ES-I3 (cell line): ENCODE measurements at regions not wholly inside any gene's neighbourhood (a gene's known extent, or its start where the extent isn't known, plus 50 kb on each side); places are given as distances from the start of the nearest gene placed in this dataset.

Experiments
- H3K36me3 ChIP-seq: 2 replicates; pipeline ENCODE4 v1.6.1; 2013; ENCODE audit warnings: mild to moderate bottlenecking, low read length, control low read depth, moderate library complexity; ENCODE audit not compliant: insufficient read depth
- H3K4me1 ChIP-seq: 2 replicates; pipeline ENCODE4 v1.6.1; 2013; ENCODE audit warnings: mild to moderate bottlenecking, control low read depth, low read length; ENCODE audit not compliant: insufficient read depth
- H3K9ac ChIP-seq: 2 replicates; pipeline ENCODE4 v1.6.1; 2013; ENCODE audit warnings: low read depth, mild to moderate bottlenecking, low read length, moderate library complexity
- H3K9me3 ChIP-seq: 2 replicates; pipeline ENCODE4 v1.6.1; 2013; ENCODE audit warnings: mild to moderate bottlenecking, low read length, moderate library complexity; ENCODE audit not compliant: control insufficient read depth, insufficient read depth

DNA sequence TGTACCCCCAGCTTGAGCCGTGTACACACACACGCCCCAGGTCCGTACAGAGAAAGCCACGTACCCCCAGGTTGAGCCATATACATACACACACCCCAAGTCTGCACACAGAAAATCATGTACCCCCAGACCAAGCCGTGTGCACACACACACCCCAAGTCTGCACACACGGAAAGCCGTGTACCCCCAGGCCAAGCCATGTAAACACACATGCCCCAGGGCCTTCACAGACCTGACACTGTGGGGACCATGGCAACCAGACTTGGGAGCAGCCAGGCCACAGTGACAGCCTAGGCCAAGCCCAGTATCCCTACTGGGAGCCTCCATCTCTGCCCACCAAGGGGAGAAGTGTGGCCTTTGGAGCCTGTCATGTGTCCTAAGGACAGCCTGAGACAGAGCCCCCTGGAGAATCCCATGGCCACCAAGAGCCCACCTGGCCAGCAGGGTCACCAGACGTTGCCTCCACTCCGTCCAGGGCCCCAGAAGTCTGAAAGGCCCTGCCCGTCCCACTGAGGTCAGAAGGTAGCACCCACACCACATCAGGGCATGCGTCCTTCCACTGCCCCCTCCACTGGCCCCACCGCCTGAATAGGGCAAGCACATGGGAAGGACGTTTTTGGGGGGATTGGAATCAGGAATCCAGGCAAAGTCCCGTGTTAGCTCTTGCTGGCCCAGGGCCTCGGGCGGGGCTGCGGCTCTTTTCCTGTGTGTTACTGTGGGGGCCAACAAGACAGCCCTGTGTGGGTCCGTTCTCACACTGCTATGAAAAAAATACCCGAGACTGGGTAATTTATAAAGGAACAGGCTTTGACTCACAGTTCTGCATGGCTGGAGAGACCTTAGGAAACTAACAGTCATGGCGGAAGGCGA is 636.7 kb downstream of the TBC1D22A start:
- no peak overlapping the region for H3K9ac ChIP-seq
- no peaks in the 10 kb centered on the region for H3K4me1 ChIP-seq
- no peaks in the 10 kb centered on the region for H3K9me3 ChIP-seq
- H3K36me3 ChIP-seq, result no peaks in the 10 kb centered on the region

GRCh38 chr22:47398491-47398890 is 636.0 kb downstream of the TBC1D22A start:
- no peaks in the 10 kb centered on the region for H3K9me3 ChIP-seq
- H3K36me3 ChIP-seq, result no peaks in the 10 kb centered on the region
- no peak overlapping the region for H3K9ac ChIP-seq
- H3K4me1 ChIP-seq, result no peaks in the 10 kb centered on the region

GRCh38 chr22:47397673-47398072 is 635.2 kb downstream of the TBC1D22A start:
- H3K9me3 ChIP-seq, result no peaks in the 10 kb centered on the region
- H3K9ac ChIP-seq, result no peak overlapping the region
- H3K36me3 ChIP-seq, result no peaks in the 10 kb centered on the region
- H3K4me1 ChIP-seq, result no peaks in the 10 kb centered on the region

- H3K36me3 ChIP-seq, result no peaks in the 10 kb centered on the region
- no peaks in the 10 kb centered on the region for H3K4me1 ChIP-seq
- no peak overlapping the region for H3K9ac ChIP-seq
- no peaks in the 10 kb centered on the region for H3K9me3 ChIP-seq
Measured at GRCh38 chr22:47396515-47396914, 634.1 kb downstream of the TBC1D22A start.

- no peak overlapping the region for H3K9ac ChIP-seq
- H3K9me3 ChIP-seq, result no peaks in the 10 kb centered on the region
- H3K4me1 ChIP-seq, result no peaks in the 10 kb centered on the region
- H3K36me3 ChIP-seq, result no peaks in the 10 kb centered on the region
Measured at GRCh38 chr22:47396105-47396504, 633.7 kb downstream of the TBC1D22A start.

DNA sequence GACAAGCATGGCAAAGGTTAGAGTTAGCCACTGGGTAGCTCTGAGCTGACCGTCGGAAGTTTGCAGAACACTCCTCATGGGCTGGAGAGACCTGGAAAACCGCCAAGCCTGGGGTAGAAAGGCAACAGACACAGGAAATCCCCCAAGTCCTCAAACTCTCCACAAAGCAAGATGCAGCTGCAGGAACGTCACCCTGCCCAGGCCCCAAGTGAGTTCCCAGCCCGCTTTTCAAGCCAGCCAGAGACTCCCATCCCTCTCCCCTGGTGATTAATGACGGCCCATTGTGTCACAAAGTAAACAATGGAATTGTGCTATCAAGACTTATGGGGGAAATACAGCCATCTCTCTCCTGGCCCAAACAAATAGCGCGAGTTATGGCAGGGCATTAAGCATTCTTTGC is 633.0 kb downstream of the TBC1D22A start:
- Histone ChIP-seq H3K9ac (no peak overlapping the region), H3K9me3 (no peaks in the 10 kb centered on the region), H3K4me1 (no peaks in the 10 kb centered on the region), H3K36me3 (no peaks in the 10 kb centered on the region)

GRCh38 chr22:47394504-47395440 is 632.3 kb downstream of the TBC1D22A start:
- Histone ChIP-seq H3K4me1 (no peaks in the 10 kb centered on the region), H3K9me3 (no peaks in the 10 kb centered on the region), H3K9ac (no peak overlapping the region), H3K36me3 (no peaks in the 10 kb centered on the region)

- H3K36me3 ChIP-seq, result no peaks in the 10 kb centered on the region
- no peaks in the 10 kb centered on the region for H3K4me1 ChIP-seq
- H3K9me3 ChIP-seq, result no peaks in the 10 kb centered on the region
- H3K9ac ChIP-seq, result no peak overlapping the region
Measured at GRCh38 chr22:47393191-47393590, 630.7 kb downstream of the TBC1D22A start.

DNA sequence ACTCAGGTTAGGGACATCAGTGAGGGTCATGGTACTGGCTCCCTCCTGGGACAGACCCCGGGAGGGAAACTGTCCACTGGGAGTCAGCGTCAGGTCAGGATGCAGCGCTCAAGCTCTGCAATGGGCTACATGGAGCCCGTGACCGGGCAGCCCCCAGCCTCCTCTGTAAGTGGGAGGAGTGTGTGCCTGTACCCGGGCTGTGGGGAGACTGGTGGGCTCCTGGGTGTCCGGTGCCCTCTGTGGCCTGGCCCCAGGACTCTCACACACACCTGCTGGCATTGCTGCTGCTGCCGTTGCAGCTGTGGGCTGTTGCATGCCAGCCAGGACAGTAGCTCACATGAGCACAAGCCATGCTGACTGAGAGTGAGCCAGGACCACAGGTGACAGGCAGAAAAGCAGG is 630.3 kb downstream of the TBC1D22A start:
- no peaks in the 10 kb centered on the region for H3K9me3 ChIP-seq
- no peaks in the 10 kb centered on the region for H3K4me1 ChIP-seq
- no peak overlapping the region for H3K9ac ChIP-seq
- H3K36me3 ChIP-seq, result no peaks in the 10 kb centered on the region

- no peaks in the 10 kb centered on the region for H3K36me3 ChIP-seq
- no peaks in the 10 kb centered on the region for H3K4me1 ChIP-seq
- H3K9me3 ChIP-seq, result no peaks in the 10 kb centered on the region
- no peak overlapping the region for H3K9ac ChIP-seq
Measured at GRCh38 chr22:47392054-47392347, 629.6 kb downstream of the TBC1D22A start.

DNA sequence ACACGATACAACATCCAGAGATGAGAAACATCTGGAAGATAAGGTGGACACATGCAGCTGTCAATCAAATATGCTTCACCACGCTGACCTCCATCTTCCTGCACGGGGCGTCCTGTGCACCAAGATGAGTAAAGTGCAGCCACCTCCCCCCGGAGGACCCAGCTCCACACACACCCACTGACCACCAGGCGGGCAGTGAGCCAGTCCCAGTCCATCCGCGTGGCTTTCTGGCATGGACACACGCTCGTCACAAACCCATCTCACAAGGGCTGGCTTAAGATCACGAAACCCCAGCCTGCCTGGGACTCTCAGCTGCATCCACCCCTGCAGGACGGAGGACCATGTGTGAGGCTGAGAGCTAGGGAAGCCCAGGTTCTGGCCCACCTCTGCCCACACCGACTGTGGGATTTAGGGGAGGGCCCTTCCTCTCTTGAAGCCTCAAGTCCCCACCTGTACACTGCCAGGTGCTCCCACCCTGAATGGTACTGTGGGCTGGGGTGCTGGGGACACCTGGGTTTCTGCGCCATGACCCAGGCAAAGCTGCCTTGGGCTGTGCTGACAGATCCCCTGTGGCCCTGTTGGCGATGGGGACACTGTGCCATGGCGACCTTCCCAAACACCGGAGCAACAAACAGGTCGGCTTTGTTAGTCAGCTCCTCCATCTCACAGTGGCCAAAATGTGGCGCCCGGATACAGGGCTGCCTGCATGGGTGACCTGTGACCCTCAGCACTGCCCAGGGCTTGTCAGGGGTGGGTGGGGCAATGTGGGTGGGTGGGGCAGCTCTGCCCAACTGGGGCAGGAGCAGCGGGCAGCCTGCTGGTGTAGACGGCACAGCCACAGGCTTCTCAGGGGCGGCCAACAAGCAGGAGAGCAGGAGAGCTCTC is 629.0 kb downstream of the TBC1D22A start:
- Histone ChIP-seq H3K9me3 (no peaks in the 10 kb centered on the region), H3K36me3 (no peaks in the 10 kb centered on the region), H3K4me1 (no peaks in the 10 kb centered on the region), H3K9ac (no peak overlapping the region)

DNA sequence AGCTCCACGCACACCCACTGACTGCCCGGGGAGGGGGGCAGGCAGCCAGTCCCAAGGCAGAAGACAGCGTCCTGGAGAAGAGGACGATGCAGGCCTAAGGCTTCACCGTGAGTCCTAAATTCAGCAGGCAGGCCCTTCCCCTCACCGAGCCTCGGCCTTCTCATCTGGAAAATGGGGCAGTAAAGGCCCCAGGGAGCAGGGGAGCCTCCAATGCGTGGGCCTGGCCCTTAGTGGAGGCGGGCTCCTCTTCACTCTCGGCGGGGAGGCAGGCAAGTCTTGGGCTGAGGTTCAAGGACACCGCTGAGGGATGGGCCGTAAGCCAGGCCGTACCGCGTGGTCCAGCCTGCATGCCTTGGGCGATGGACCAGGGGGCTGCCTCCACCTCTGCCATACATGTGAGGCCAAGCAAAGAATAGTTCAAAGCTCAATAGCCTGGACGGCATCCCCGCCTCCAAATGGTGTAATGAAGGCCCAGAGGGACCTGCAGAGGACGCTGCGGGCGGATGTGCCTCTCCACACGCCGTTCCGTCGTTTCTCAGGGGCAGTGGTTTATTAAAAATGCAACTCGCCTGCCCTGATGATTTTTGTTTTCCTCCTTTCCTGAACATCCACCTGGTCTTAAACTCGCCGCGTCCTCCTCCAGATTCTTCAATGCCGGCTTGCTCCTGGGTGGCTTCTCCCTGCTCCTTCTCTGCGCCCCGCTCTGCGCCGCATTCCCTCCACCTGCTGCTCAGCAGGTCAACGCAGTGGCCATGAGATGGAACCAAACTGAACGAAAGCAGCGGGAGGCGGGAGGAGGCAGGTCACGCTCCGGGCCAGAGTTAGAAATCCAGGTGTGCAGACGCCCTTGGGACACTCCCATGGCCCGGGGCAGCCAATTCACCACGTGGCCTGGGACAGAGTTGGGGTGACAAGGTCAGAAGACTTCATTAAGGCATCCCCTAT is 627.8 kb downstream of the TBC1D22A start:
- Histone ChIP-seq H3K4me1 (no peaks in the 10 kb centered on the region), H3K9me3 (no peaks in the 10 kb centered on the region), H3K36me3 (no peaks in the 10 kb centered on the region), H3K9ac (no peak overlapping the region)

DNA sequence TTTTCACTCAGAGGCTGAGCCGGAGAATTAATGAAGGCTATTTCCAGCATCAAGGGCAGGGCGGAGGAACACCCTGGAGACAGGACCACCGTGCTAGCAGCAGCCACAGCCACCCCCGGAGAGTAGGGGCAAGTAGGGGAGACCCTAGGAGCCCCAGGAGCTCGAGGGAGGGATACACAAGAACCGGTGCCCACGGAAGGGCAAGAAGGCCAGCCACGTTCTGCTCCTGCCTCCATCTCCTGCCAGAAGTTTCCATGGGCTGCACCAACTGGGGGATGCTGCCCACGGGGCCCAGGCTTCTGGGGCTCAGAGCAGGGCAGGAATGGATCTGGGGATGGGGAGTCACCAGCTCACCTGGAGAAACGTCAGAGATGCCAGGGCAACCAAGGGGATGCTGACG is 626.8 kb downstream of the TBC1D22A start:
- no peak overlapping the region for H3K9ac ChIP-seq
- H3K36me3 ChIP-seq, result no peaks in the 10 kb centered on the region
- no peaks in the 10 kb centered on the region for H3K9me3 ChIP-seq
- H3K4me1 ChIP-seq, result no peaks in the 10 kb centered on the region
